K562 (cell line): ENCODE measurements at regions not wholly inside any gene's neighbourhood (a gene's known extent, or its start where the extent isn't known, plus 50 kb on each side); places are given as distances from the start of the nearest gene placed in this dataset.

Source experiments
- ATAC-seq: fragments of 200-7000 bp; cut with Tn5 transposase; 3 replicates; pipeline ENCODE4 v1.9.1; 2020; ENCODE audit warnings: moderate library complexity
- BruUV-seq: library from RNA; stranded (reverse); fragments of 400-500 nt; replicated peaks from 2 replicates; lab custom pipeline; 2021; lab: Mats Ljungman, UMichigan
- CTCF ChIA-PET: fragments of 300-600 bp; formaldehyde crosslinking; extraction: SDS; loops from one replicate; lab custom pipeline; 2021; ENCODE audit warnings: low intra/inter-chr PET ratio; lab: Yijun Ruan, JAX
- POLR2A ChIA-PET: fragments of 300-600, 350-650 bp; sonication (Branson Sonifier 250); formaldehyde crosslinking; extraction: SDS; loops from one replicate; lab custom pipeline; 2021; ENCODE audit warnings: antibody characterized with exemption, inconsistent platforms; lab: Yijun Ruan, JAX
- DNase-seq, 4 experiments: peaks; one replicate each; pipeline versions ENCODE4 v3.0.0 to v3.0.0-alpha.2; 2011 to 2018; ENCODE audit warnings: low spot score in 3 of 4, mixed read lengths in 3 of 4; ENCODE audit errors: extremely low read depth in 1 of 4
- FAIRE-seq: peaks from 2 replicates; lab custom pipeline; 2011; peaks lifted over from hg19 to GRCh38; lab: Jason Lieb, UNC
- H2AFZ ChIP-seq: 2 replicates; pipeline ENCODE4 v1.6.0; 2011; ENCODE audit warnings: low read depth, low read length, control low read depth, inconsistent platforms
- H3K27ac ChIP-seq: fragments of 200-600 bp; 3 replicates; pipeline ENCODE4 v1.8.0; 2011; ENCODE audit warnings: low read depth, mild to moderate bottlenecking, control low read depth, inconsistent platforms, low read length, moderate library complexity, mixed read lengths; ENCODE audit errors: extremely low read depth
- H3K27me3 ChIP-seq, 2 experiments: fragments of 300-600 bp in 1 of 2; 2 replicates in 1 of 2; 3 replicates in 1 of 2; pipeline versions ENCODE4 v1.6.0 to v1.8.0; 2011; ENCODE audit warnings: inconsistent platforms in 2 of 2, low read length in 2 of 2, mild to moderate bottlenecking in 1 of 2, mixed read lengths in 1 of 2, moderate library complexity in 1 of 2; ENCODE audit not compliant: control insufficient read depth in 2 of 2, insufficient read depth in 2 of 2
- H3K36me3 ChIP-seq: fragments of 300-600 bp; 3 replicates; pipeline ENCODE4 v1.8.0; 2011; ENCODE audit warnings: mild to moderate bottlenecking, low read length, inconsistent platforms; ENCODE audit not compliant: control insufficient read depth, insufficient read depth
- H3K4me1 ChIP-seq, 2 experiments: fragments of 200-600 bp in 1 of 2; replicated peaks in 1 of 2; 2 replicates in 1 of 2; 3 replicates in 1 of 2; pipeline versions ENCODE4 v1.5.1 to v1.8.0; 2011; ENCODE audit warnings: inconsistent platforms in 2 of 2, low read length in 2 of 2, mild to moderate bottlenecking in 1 of 2, mixed read lengths in 1 of 2, moderate library complexity in 1 of 2; ENCODE audit not compliant: control insufficient read depth in 2 of 2, insufficient read depth in 2 of 2
- H3K4me2 ChIP-seq: 2 replicates; pipeline ENCODE4 v1.6.1; 2011; ENCODE audit warnings: low read length, control low read depth, inconsistent platforms, mixed read lengths; ENCODE audit not compliant: insufficient read depth
- H3K4me3 ChIP-seq: fragments of 200-600 bp; sonication (generic), shearing (Covaris generic); 2 replicates; pipeline ENCODE4 v1.5.1; 2016; ENCODE audit warnings: control low read depth, inconsistent platforms
- H3K79me2 ChIP-seq: fragments of 200-600 bp; 3 replicates; pipeline ENCODE4 v1.8.0; 2011; ENCODE audit warnings: low read length, inconsistent platforms; ENCODE audit not compliant: control insufficient read depth, insufficient read depth
- H3K9ac ChIP-seq, 2 experiments: 2 replicates each; pipeline versions ENCODE4 v1.6.0 to v1.6.1; 2011; ENCODE audit warnings: low read depth in 2 of 2, low read length in 2 of 2, control low read depth in 1 of 2, inconsistent platforms in 1 of 2, mild to moderate bottlenecking in 1 of 2, mixed read lengths in 1 of 2; ENCODE audit not compliant: insufficient read depth in 1 of 2
- H3K9me1 ChIP-seq: one replicate; pipeline ENCODE4 v1.6.0; 2011; ENCODE audit warnings: inconsistent platforms, mild to moderate bottlenecking, low read length, moderate library complexity; ENCODE audit not compliant: control insufficient read depth, insufficient read depth
- H3K9me3 ChIP-seq: replicated peaks from 2 replicates; pipeline ENCODE4 v1.5.1; 2011; ENCODE audit warnings: low read depth, low read length, inconsistent platforms; ENCODE audit not compliant: control insufficient read depth, insufficient read depth
- H4K20me1 ChIP-seq: replicated peaks from 2 replicates; pipeline ENCODE4 v1.6.1; 2011; ENCODE audit warnings: low read length, inconsistent platforms, mixed read lengths; ENCODE audit not compliant: control insufficient read depth, insufficient read depth
- CREB5 ChIP-seq: fragments of 250-450 bp; sonication (Bioruptor Pico); IDR thresholded peaks from 2 replicates; pipeline ENCODE4 v1.5.0; 2020; ENCODE audit warnings: mild to moderate bottlenecking
- CSDE1 ChIP-seq, 2 experiments: fragments of 450-650 bp; IDR thresholded peaks; 2 replicates each; pipeline ENCODE4 v1.6.1; 2016; ENCODE audit warnings: mild to moderate bottlenecking in 1 of 2
- FOXK1 ChIP-seq: sonication (generic); formaldehyde crosslinking; IDR thresholded peaks from 2 replicates; pipeline ENCODE4 v1.8.0; 2022; ENCODE audit warnings: missing genetic modification reagents, mild to moderate bottlenecking, borderline replicate concordance
- NR1H2 ChIP-seq: sonication (generic); formaldehyde crosslinking; IDR thresholded peaks from 2 replicates; pipeline ENCODE4 v1.4.0; 2020; ENCODE audit warnings: mild to moderate bottlenecking, missing genetic modification reagents
- PHF20 ChIP-seq: fragments of 450-650 bp; IDR thresholded peaks from 2 replicates; pipeline ENCODE4 v1.6.1; 2018; ENCODE audit not compliant: partially characterized antibody
- SMAD4 ChIP-seq: fragments of 250-450 bp; sonication (Bioruptor Pico); conservative IDR thresholded peaks from 2 replicates; pipeline ENCODE4 v1.8.0; 2021; ENCODE audit warnings: inconsistent platforms, mild to moderate bottlenecking, moderate library complexity
- UBTF ChIP-seq, 2 experiments: IDR thresholded peaks; 2 replicates each; pipeline ENCODE4 v1.6.1; 2012; ENCODE audit warnings: improper control_type of control experiment in 2 of 2, low read depth in 2 of 2, low read length in 2 of 2, borderline replicate concordance in 1 of 2
- ZKSCAN1 ChIP-seq: fragments of 150-350 bp; IDR thresholded peaks from 2 replicates; pipeline ENCODE4 v1.6.1; 2016; ENCODE audit warnings: low read depth, low read length
- ZNF347 ChIP-seq: fragments of 450-650 bp; formaldehyde crosslinking; IDR thresholded peaks from 2 replicates; pipeline ENCODE4 v1.4.0; 2020; ENCODE audit warnings: low read depth, mild to moderate bottlenecking, moderate library complexity
- ZNF589 ChIP-seq: fragments of 200-800 bp; sonication (Bioruptor generic); IDR thresholded peaks from 2 replicates; pipeline ENCODE4 v1.6.1; 2016; ENCODE audit warnings: low read depth, missing genetic modification characterization, missing compliant biosample characterization
- WGBS: fragments of 100-300 bp; shearing (Covaris generic); methylation state at CpG from one replicate; pipeline ENCODE4 v1.1.6; 2016; ENCODE audit warnings: low coverage, mixed read lengths; ENCODE audit not compliant: insufficient coverage; ENCODE audit errors: missing lambda C conversion rate; 5-methylcytosine and 5-hydroxymethylcytosine counted together
- in situ Hi-C: fragments of 300-500 bp; cut with MboI; formaldehyde crosslinking; loops from 4 replicates; pipeline ENCODE4 v1.15.0; 2018; ENCODE audit warnings: inconsistent platforms, mixed read lengths
- intact Hi-C: fragments of 100-400 bp; cut with micrococcal nuclease; formaldehyde crosslinking; loops from 2 replicates; pipeline ENCODE4 v1.14.2; 2022

GRCh38 chr4:116438981-116439729 is 646.2 kb downstream of the TRAM1L1 start:
- DNase-seq (no peak), ATAC-seq (no peak), FAIRE-seq (no peak)
- H3K27me3 ChIP-seq = no peaks in the 10 kb centered on the region
- intact Hi-C loops (no loop called here), in situ Hi-C loops (no loop called here)
- H2AFZ ChIP-seq = no peak overlapping the region
- H3K27ac ChIP-seq = no peak overlapping the region
- H3K36me3 ChIP-seq = no peaks in the 10 kb centered on the region
- ChIA-PET POLR2A (no interaction called here), CTCF (no interaction called here)
- H3K79me2 ChIP-seq = no peaks in the 10 kb centered on the region
- no peak overlapping the region for H3K9ac ChIP-seq
- H3K4me1 ChIP-seq = no peaks in the 10 kb centered on the region
- no peaks in the 10 kb centered on the region for H3K9me1 ChIP-seq
- no peaks in the 10 kb centered on the region for H4K20me1 ChIP-seq
- WGBS = 8% methylated on average over 1 of the region's 1 CpG
- no peak overlapping the region for H3K4me3 ChIP-seq
- TF ChIP-seq FOXK1 (CRISPR knock-in tag) (no peak), UBTF (IDR thresholded peaks at IDR 0.05; ENCODE audit: borderline replicate concordance in 1 of 2, low read depth in 2 of 2, low read length in 2 of 2) (no peak), ZNF589 (no peak), CSDE1 (IDR thresholded peaks at IDR 0.05) (no peak), SMAD4 (CRISPR knock-in tag) (no peak), CREB5 (CRISPR knock-in tag) (no peak), ZKSCAN1 (no peak), ZNF347 (CRISPR knock-in tag) (no peak), PHF20 (no peak), NR1H2 (CRISPR knock-in tag) (no peak)
- H3K4me2 ChIP-seq = no peak overlapping the region
- BruUV-seq = no TSS peak
- H3K9me3 ChIP-seq = no peaks in the 10 kb centered on the region
